ENCODE measurements at regions not wholly inside any gene's neighbourhood (a gene's known extent, or its start where the extent isn't known, plus 50 kb on each side); places are given as distances from the start of the nearest gene placed in this dataset.

GRCh38 chr6:164345806-164346496 is 931.4 kb downstream of the QKI start:
- TF ChIP-seq CTCF (IDR thresholded peaks at IDR 0.05; ENCODE audit: low read depth, low read length) = no peak
- TF ChIP-seq EZH2phosphoT487 (IDR thresholded peaks at IDR 0.05; ENCODE audit: low read depth) = no peak
